VCaP (cell line): ENCODE measurements at regions not wholly inside any gene's neighbourhood (a gene's known extent, or its start where the extent isn't known, plus 50 kb on each side); places are given as distances from the start of the nearest gene placed in this dataset.
"Not testable (repeated sequence)": the region's sequence is repeated elsewhere in the genome, so short reads cannot be mapped to it uniquely, and the experiment has no call there.

Experiments used
- H3K27ac ChIP-seq: fragments of 450-650 bp; 2 replicates; pipeline ENCODE4 v1.5.1; 2017
- CTCF ChIP-seq: fragments of 450-650 bp; conservative IDR thresholded peaks from 2 replicates; pipeline ENCODE4 v1.5.1; 2017; ENCODE audit warnings: mild to moderate bottlenecking, moderate library complexity

- no peak overlapping the region for H3K27ac ChIP-seq
These were observed 515.4 kb downstream of the RAB38 start for GRCh38 chr11:87659807-87660206.

GRCh38 chr11:87645626-87646025 is 529.6 kb downstream of the RAB38 start:
- no peak overlapping the region for H3K27ac ChIP-seq
- TF ChIP-seq CTCF: no peak

More at GRCh38 chr11:87659807-87660206, 515.4 kb downstream of the RAB38 start:
- TF ChIP-seq CTCF: no peak

- H3K27ac ChIP-seq: no peak overlapping the region
- no peak for TF ChIP-seq CTCF
These were observed 535.4 kb downstream of the RAB38 start for GRCh38 chr11:87639753-87640364.

- TF ChIP-seq CTCF: no peak
- H3K27ac ChIP-seq: no peak overlapping the region
These were observed 540.2 kb downstream of the RAB38 start for GRCh38 chr11:87635001-87635400.

GRCh38 chr11:87634331-87634730 is 540.9 kb downstream of the RAB38 start:
- TF ChIP-seq CTCF: no peak

GRCh38 chr11:87628957-87629356 is 546.3 kb downstream of the RAB38 start:
- TF ChIP-seq CTCF: no peak
- H3K27ac ChIP-seq: no peak overlapping the region

More at GRCh38 chr11:87634331-87634730, 540.9 kb downstream of the RAB38 start:
- H3K27ac ChIP-seq: no peak overlapping the region

- TF ChIP-seq CTCF: no peak
- H3K27ac ChIP-seq: no peak overlapping the region
These were observed 547.1 kb downstream of the RAB38 start for GRCh38 chr11:87628026-87628580.

GRCh38 chr11:87623531-87624365 is 551.5 kb downstream of the RAB38 start:
- H3K27ac ChIP-seq: not testable (repeated sequence)
